Activated CD4-positive, alpha-beta memory T cell treated with anti-CD3 and anti-CD28 coated beads, Interleukin-2, amount 10 ng/mL, durations not matched to agents 7 days and 5 days (primary cell): ENCODE measurements at regions not wholly inside any gene's neighbourhood (a gene's known extent, or its start where the extent isn't known, plus 50 kb on each side); places are given as distances from the start of the nearest gene placed in this dataset.

Source experiments
- CTCF ChIA-PET: fragments of 350-600 bp; sonication (Branson Sonifier 250); formaldehyde crosslinking; loops from one replicate; lab custom pipeline; 2021; ENCODE audit warnings: antibody characterized with exemption, inconsistent platforms; lab: Charles Lee
- POLR2A ChIA-PET: fragments of 350-600 bp; sonication (Branson Sonifier 250); formaldehyde crosslinking; loops from one replicate; lab custom pipeline; 2021; ENCODE audit warnings: antibody characterized with exemption; lab: Charles Lee
- DNase-seq: peaks from one replicate; pipeline ENCODE4 v3.0.0-alpha.2; 2020
- H3K27ac Mint-ChIP-seq: one replicate; pipeline ENCODE4 v1.8.0; 2021; ENCODE audit warnings: mild to moderate bottlenecking, mixed read lengths
- H3K27me3 Mint-ChIP-seq: one replicate; pipeline ENCODE4 v1.8.0; 2021; ENCODE audit warnings: mixed read lengths
- H3K36me3 Mint-ChIP-seq: one replicate; pipeline ENCODE4 v1.8.0; 2021; ENCODE audit warnings: low read depth, mixed read lengths
- H3K4me1 Mint-ChIP-seq: one replicate; pipeline ENCODE4 v1.8.0; 2021; ENCODE audit warnings: mixed read lengths
- H3K4me3 Mint-ChIP-seq: one replicate; pipeline ENCODE4 v1.8.0; 2021; ENCODE audit warnings: mild to moderate bottlenecking, mixed read lengths
- H3K9me3 Mint-ChIP-seq: one replicate; pipeline ENCODE4 v1.8.0; 2021; ENCODE audit warnings: mixed read lengths

GRCh38 chr6:140101367-140101766 is 726.9 kb upstream of the CITED2 start:
- Mint-ChIP-seq H3K27ac (no peak overlapping the region), H3K27me3 (no peaks in the 10 kb centered on the region), H3K36me3 (no peaks in the 10 kb centered on the region), H3K9me3 (no peaks in the 10 kb centered on the region), H3K4me3 (no peak overlapping the region), H3K4me1 (peaks cover 3% of the 10 kb centered on the region)
- no peak for DNase-seq
- ChIA-PET CTCF (no interaction called here), POLR2A (no interaction called here)

GRCh38 chr6:140095532-140095931 is 721.1 kb upstream of the CITED2 start:
- H3K4me1 Mint-ChIP-seq: no peaks in the 10 kb centered on the region
- CTCF ChIA-PET: no interaction called here
- POLR2A ChIA-PET: no interaction called here
- no peaks in the 10 kb centered on the region for H3K36me3 Mint-ChIP-seq
- no peaks in the 10 kb centered on the region for H3K9me3 Mint-ChIP-seq
- H3K4me3 Mint-ChIP-seq: no peak overlapping the region
- no peaks in the 10 kb centered on the region for H3K27me3 Mint-ChIP-seq
- no peak for DNase-seq
- H3K27ac Mint-ChIP-seq: no peak overlapping the region

- H3K4me1 Mint-ChIP-seq: no peaks in the 10 kb centered on the region
- no peaks in the 10 kb centered on the region for H3K27me3 Mint-ChIP-seq
- no peak overlapping the region for H3K27ac Mint-ChIP-seq
- POLR2A ChIA-PET: no interaction called here
- no peaks in the 10 kb centered on the region for H3K36me3 Mint-ChIP-seq
- no peaks in the 10 kb centered on the region for H3K9me3 Mint-ChIP-seq
- no peak for DNase-seq
- CTCF ChIA-PET: no interaction called here
- no peak overlapping the region for H3K4me3 Mint-ChIP-seq
These were observed 717.4 kb upstream of the CITED2 start for GRCh38 chr6:140091895-140092294.

GRCh38 chr6:140090871-140091270 is 716.4 kb upstream of the CITED2 start:
- ChIA-PET POLR2A (no interaction called here), CTCF (no interaction called here)
- Mint-ChIP-seq H3K27ac (no peak overlapping the region), H3K4me1 (no peaks in the 10 kb centered on the region), H3K36me3 (no peaks in the 10 kb centered on the region), H3K27me3 (no peaks in the 10 kb centered on the region), H3K4me3 (no peak overlapping the region), H3K9me3 (no peaks in the 10 kb centered on the region)
- DNase-seq: no peak

- ChIA-PET POLR2A (no interaction called here), CTCF (no interaction called here)
- Mint-ChIP-seq H3K9me3 (no peaks in the 10 kb centered on the region), H3K27ac (no peak overlapping the region), H3K4me1 (no peaks in the 10 kb centered on the region), H3K4me3 (no peak overlapping the region), H3K27me3 (no peaks in the 10 kb centered on the region), H3K36me3 (no peaks in the 10 kb centered on the region)
- no peak for DNase-seq
These were observed 708.9 kb upstream of the CITED2 start for GRCh38 chr6:140083375-140083774.

- no peak for DNase-seq
- Mint-ChIP-seq H3K27ac (no peak overlapping the region), H3K36me3 (no peaks in the 10 kb centered on the region), H3K4me1 (no peaks in the 10 kb centered on the region), H3K27me3 (no peaks in the 10 kb centered on the region), H3K9me3 (no peaks in the 10 kb centered on the region), H3K4me3 (no peak overlapping the region)
- ChIA-PET POLR2A (no interaction called here), CTCF (no interaction called here)
These were observed 708.4 kb upstream of the CITED2 start for GRCh38 chr6:140082867-140083297.

- CTCF ChIA-PET: no interaction called here
- H3K9me3 Mint-ChIP-seq: no peaks in the 10 kb centered on the region
- H3K4me3 Mint-ChIP-seq: no peak overlapping the region
- POLR2A ChIA-PET: no interaction called here
- no peak overlapping the region for H3K27ac Mint-ChIP-seq
- H3K4me1 Mint-ChIP-seq: no peaks in the 10 kb centered on the region
- no peaks in the 10 kb centered on the region for H3K36me3 Mint-ChIP-seq
- no peak for DNase-seq
- H3K27me3 Mint-ChIP-seq: no peaks in the 10 kb centered on the region
These were observed 704.9 kb upstream of the CITED2 start for GRCh38 chr6:140079328-140079727.

- CTCF ChIA-PET: no interaction called here
These were observed 704.2 kb upstream of the CITED2 start for GRCh38 chr6:140078561-140079125.

DNA sequence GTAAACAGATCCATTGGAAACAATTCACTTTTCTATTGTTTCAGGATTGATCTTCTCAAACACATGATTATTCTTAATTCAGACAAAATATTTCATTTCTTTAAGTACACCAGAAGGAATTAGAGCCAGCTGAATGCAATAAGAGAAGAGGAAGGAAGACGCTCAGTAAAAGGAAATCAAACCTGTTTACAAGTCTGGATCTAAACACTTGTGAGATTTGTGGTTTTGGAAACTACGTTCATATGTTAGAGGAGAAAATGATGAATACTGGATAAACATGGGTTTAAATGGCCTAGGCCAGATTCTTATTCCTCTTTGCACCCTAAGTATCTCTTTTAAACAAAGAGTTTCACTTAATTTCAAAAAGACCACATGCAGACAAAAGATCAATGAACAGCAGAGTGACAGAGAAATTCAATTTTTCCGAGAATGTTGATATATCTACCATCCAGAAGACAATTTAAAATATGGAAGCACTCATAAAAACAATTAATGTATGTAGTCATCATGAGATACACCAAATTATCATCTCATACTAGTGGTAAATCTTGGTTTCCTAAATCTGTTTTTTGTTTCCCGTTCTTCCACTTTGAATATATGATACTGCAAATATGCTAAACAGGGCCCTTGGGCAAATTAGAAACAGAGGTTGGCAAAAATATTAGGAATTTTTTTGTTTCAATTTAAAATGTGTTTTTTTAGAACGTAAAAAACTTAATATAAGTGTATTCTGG is 703.5 kb upstream of the CITED2 start:
- POLR2A ChIA-PET: no interaction called here
- Mint-ChIP-seq H3K9me3 (no peaks in the 10 kb centered on the region), H3K4me1 (no peaks in the 10 kb centered on the region), H3K27me3 (no peaks in the 10 kb centered on the region), H3K36me3 (no peaks in the 10 kb centered on the region), H3K4me3 (no peak overlapping the region), H3K27ac (no peak overlapping the region)
- CTCF ChIA-PET: no interaction called here
- no peak for DNase-seq

More at GRCh38 chr6:140078561-140079125, 704.2 kb upstream of the CITED2 start:
- no peaks in the 10 kb centered on the region for H3K36me3 Mint-ChIP-seq
- H3K4me1 Mint-ChIP-seq: no peaks in the 10 kb centered on the region
- H3K27me3 Mint-ChIP-seq: no peaks in the 10 kb centered on the region
- H3K27ac Mint-ChIP-seq: no peak overlapping the region
- POLR2A ChIA-PET: no interaction called here
- H3K4me3 Mint-ChIP-seq: no peak overlapping the region
- DNase-seq: no peak
- H3K9me3 Mint-ChIP-seq: no peaks in the 10 kb centered on the region

DNA sequence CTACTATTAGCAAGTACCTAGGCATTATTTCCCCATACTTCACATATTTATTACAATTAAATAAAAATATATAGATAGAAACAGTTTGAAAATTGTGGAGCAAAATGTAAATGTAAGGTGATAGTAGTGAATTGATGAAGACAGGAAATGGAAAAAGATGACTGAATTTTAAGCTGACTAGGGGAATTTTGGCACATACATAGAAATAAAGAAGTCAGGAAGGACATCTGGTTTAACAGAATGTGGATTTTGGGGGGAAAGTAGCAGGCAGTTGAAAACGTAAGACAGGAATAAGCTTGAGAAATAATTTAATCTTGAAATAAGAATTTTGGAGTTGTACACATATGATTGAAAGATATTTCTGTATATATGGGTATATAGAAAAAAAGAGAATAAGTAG is 701.7 kb upstream of the CITED2 start:
- no peak overlapping the region for H3K27ac Mint-ChIP-seq
- H3K9me3 Mint-ChIP-seq: no peaks in the 10 kb centered on the region
- H3K36me3 Mint-ChIP-seq: no peaks in the 10 kb centered on the region
- H3K4me3 Mint-ChIP-seq: no peak overlapping the region
- no peaks in the 10 kb centered on the region for H3K4me1 Mint-ChIP-seq
- ChIA-PET CTCF (no interaction called here), POLR2A (no interaction called here)
- H3K27me3 Mint-ChIP-seq: no peaks in the 10 kb centered on the region
- no peak for DNase-seq

DNA sequence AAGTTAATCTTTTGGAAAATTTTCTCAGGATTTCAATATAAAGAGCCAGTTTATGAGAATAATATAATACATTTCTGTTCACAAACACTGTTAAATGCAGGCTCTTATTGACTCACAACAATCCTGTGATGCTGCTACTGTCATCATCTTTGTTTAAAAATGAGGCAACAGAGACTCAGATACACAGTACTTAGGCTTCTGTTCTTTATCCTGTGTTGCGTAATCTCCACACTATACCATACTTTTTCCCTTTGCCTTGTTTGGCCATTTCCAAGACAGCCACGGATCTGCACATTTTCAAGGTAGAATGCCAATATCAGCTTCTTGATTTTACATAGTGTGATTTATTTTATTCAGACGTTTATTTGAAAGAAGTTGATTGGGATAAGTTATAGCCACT is 699.0 kb upstream of the CITED2 start:
- Mint-ChIP-seq H3K36me3 (no peaks in the 10 kb centered on the region), H3K9me3 (no peaks in the 10 kb centered on the region), H3K4me1 (no peaks in the 10 kb centered on the region), H3K4me3 (no peak overlapping the region), H3K27ac (no peak overlapping the region), H3K27me3 (no peaks in the 10 kb centered on the region)
- ChIA-PET CTCF (no interaction called here), POLR2A (no interaction called here)
- no peak for DNase-seq

DNA sequence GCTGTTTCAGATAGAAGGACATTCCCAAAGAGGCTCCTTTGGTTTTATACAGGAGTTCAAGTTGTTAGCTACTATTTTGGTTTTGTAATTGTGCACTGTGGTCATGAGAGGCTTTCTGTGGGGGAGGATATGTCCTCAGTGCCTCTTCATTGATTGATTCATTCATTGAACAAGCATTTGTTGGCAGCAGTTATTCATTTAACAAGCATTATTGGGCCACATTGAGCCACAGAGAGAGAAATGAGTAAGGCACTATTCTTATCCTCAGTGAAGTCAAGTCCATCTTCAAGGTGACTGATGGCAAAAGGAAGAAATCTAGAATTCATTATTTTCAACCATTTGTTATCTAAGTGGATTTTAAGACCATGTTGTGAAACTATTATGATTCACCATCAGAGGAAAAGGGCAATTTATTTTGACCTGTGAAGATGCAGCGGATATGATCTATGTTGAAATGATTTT is 697.2 kb upstream of the CITED2 start:
- Mint-ChIP-seq H3K9me3 (no peaks in the 10 kb centered on the region), H3K4me3 (no peak overlapping the region), H3K36me3 (no peaks in the 10 kb centered on the region), H3K4me1 (no peaks in the 10 kb centered on the region), H3K27ac (no peak overlapping the region), H3K27me3 (no peaks in the 10 kb centered on the region)
- CTCF ChIA-PET: no interaction called here
- no peak for DNase-seq
- POLR2A ChIA-PET: no interaction called here

DNA sequence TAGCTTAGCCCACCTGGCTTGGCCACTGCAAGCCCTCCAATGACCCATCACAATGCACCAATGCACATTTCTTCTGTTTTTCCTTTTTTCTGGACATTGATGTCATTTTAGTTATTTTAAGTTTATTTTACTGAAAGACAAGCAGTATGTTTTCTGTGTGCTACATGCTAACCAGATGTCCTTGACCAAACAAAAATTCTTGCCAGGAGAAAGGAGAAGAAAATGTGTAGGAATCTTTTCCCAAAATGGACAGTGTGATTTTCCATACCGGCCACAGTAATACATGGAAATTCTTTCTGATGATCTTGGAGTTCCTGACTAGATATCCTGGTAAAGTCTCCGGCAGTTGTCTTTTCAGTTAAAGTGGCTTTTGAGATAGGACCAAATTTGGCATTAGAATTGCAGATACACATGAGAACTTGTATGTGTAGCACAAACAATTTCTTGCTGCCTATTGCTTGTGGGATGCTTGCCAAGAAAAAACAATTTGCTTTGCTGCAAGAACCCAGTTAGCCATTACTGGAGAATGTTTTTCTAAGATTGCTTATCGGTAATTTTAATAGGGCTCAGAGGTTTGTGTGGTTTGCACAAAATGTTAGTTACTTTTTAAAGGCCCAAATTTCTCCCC is 696.5 kb upstream of the CITED2 start:
- H3K4me3 Mint-ChIP-seq: no peak overlapping the region
- POLR2A ChIA-PET: no interaction called here
- H3K36me3 Mint-ChIP-seq: no peaks in the 10 kb centered on the region
- no peak for DNase-seq
- no peak overlapping the region for H3K27ac Mint-ChIP-seq
- no peaks in the 10 kb centered on the region for H3K4me1 Mint-ChIP-seq
- CTCF ChIA-PET: no interaction called here
- H3K9me3 Mint-ChIP-seq: no peaks in the 10 kb centered on the region
- H3K27me3 Mint-ChIP-seq: peaks cover 1% of the 10 kb centered on the region

DNA sequence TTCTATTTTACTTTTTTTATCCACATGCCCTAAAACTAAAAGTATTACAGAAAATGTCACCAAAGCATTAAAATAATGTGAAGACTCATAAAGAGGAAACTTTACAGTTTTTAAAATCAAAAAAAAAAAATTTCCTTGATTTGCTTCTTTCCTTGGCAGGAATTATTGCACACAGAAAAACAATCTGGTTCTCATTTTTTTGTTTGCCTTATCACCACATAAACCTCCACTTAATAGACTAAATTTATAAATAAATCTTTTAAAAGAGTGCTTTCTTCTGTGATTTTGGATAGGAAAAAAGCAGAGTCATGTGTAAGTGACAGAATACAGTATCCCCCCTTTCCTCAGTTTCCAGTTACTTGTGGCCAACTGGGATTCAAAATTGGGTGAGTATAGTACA is 695.1 kb upstream of the CITED2 start:
- no peaks in the 10 kb centered on the region for H3K4me1 Mint-ChIP-seq
- H3K9me3 Mint-ChIP-seq: no peaks in the 10 kb centered on the region
- H3K27me3 Mint-ChIP-seq: peaks cover 1% of the 10 kb centered on the region
- H3K36me3 Mint-ChIP-seq: no peaks in the 10 kb centered on the region
- CTCF ChIA-PET: no interaction called here
- no peak overlapping the region for H3K27ac Mint-ChIP-seq
- no peak for DNase-seq
- no peak overlapping the region for H3K4me3 Mint-ChIP-seq
- POLR2A ChIA-PET: no interaction called here
